ENCODE measurements at regions not wholly inside any gene's neighbourhood (a gene's known extent, or its start where the extent isn't known, plus 50 kb on each side); places are given as distances from the start of the nearest gene placed in this dataset.

- no peak for DNase-seq (ENCODE audit: low read depth in 2 of 2)
Measured at GRCh38 chr4:57249083-57249482, 138.9 kb upstream of the IGFBP7 start.

- no peak for DNase-seq (ENCODE audit: low read depth in 2 of 2)
Measured at GRCh38 chr4:57243076-57243475, 132.9 kb upstream of the IGFBP7 start.

GRCh38 chr4:57234252-57234775 lies 124.1 kb upstream of the IGFBP7 start:
- DNase-seq (ENCODE audit: low read depth in 2 of 2) = no peak

DNA sequence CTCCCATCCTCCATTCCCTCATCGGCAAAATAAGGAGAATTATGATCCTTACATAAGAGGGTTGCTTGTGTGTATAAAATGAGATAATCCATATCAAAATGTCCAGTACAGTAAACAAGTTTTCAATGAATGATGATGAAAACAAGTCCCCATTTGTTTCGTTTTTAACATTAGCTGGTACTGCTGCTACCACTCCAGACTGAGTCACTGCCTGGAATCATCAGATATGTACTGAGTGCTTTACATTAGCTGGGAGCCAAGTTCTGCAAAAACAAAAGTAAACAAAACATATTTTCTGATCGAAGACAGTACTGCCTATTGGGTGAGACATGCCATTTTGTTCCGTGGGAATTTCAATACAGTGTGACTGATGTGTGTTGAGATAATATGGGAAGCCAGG lies 123.2 kb upstream of the IGFBP7 start:
- no peak for DNase-seq (ENCODE audit: low read depth in 2 of 2)

DNA sequence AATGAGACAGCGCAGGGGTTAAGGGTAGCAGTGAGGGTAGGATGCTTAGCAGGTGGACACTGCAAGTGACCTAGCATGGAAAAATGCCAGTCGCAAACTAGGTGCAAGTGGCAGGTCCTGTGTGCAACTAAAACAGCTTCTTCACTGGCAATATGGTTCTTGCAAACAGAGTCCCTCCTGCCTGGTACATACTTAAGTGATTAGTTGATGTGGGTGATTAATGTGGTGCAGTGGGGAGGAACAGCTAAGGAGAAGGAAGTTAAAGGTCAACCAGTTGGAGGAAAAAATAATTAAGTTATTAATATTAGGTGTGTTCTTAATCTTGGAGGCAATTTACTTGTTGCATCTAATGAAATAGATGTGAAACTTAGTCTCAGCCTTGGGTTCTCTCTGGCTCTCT lies 121.6 kb upstream of the IGFBP7 start:
- no peak for DNase-seq (ENCODE audit: low read depth in 2 of 2)

- no peak for DNase-seq (ENCODE audit: low read depth in 2 of 2)
Measured at GRCh38 chr4:57220734-57221133, 110.5 kb upstream of the IGFBP7 start.

DNA sequence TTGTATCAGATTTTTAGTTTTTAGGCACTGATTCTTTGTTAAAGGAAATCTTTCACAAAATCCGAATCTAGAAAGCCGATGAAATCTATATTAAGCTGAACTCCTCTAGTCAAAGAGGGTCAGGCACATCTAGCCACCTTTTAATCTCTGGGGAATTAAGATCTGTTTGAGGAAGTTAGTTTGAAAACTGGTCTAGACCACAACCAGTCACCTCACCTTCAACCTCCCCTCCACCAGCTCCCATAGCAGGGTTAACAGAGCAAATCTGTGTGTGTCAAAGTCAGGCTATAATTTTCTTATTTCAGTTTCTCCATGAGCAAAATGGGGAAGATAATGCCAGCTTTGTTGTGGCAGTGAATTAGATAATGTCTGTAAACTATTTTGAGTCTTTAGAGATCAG lies 110.0 kb upstream of the IGFBP7 start:
- no peak for DNase-seq (ENCODE audit: low read depth in 2 of 2)

DNA sequence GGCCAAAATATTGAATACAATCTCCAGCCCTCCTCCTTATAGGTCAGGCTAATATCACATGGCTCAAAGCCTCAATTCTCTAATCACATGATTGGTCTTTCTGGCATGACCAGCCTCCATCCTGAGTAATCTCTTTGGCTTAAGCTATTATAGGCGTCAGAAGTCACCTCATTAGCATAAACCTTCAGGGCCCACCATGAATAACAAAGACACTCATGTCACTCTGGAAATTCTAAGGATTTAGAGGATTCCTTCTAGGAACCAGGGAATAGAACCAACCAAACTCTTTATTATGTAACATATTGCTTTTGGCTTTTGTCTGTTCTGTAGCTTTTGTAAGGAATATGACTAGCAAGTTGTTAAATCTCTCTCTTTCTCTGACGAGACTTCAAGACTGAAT lies 109.2 kb upstream of the IGFBP7 start:
- no peak for DNase-seq (ENCODE audit: low read depth in 2 of 2)

DNA sequence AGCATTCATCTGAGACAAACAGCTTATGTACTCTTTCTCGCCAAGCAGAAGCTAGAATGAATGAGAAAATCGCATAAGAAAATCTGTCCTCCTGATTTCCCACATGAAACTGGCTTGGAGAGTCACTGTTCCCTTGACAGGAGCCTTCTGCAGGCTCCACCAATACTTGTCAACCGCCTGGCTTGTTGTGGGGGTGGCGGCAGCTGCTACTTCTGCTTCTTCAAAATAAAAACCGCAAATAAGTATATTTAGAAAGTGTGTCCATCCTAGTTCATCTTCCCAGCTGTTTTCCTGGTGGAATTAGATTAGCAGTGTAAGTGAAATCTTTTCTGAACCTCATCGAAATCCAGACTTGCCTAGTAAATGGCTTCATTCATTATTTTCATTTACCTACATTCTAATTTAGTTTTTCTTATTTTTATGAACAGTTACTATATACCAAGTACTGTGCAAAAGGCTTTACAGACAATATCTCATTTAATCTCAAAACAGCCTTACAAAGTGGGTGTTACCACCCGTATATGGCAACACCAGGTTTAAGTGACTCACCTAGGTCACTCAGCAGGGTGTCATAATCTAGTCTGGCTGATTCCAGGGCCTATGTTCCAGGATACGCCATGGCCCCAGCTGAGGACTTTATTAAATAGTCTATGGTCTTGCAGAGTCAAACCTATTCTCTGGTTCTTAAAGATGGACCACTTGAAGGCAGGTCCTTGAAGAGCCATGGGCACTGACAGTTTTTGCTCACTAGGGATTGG lies 104.6 kb upstream of the IGFBP7 start:
- no peak for DNase-seq (ENCODE audit: low read depth in 2 of 2)

GRCh38 chr4:57211131-57211530 lies 100.9 kb upstream of the IGFBP7 start:
- no peak for DNase-seq (ENCODE audit: low read depth in 2 of 2)

DNA sequence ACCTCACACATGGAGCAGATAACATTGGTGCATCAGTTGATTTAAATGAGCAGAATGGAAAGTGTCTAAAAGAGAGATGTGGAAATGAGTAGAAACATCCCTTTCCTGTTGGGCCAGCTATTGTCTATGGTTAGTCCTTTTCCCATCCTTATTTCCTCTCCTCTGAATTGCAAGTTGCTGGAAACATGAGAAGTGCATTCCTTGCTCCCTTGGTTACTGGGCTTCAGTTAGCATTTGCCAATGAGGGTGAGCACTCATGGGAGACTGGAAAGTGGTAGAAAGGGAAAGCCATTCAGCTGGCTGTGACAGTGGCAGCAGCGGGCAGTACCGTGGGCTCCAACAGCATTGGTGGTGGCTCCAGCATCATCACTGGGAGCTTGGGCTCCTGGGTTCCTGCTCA lies 96.0 kb upstream of the IGFBP7 start:
- no peak for DNase-seq (ENCODE audit: low read depth in 2 of 2)

GRCh38 chr4:57205580-57205979 lies 95.4 kb upstream of the IGFBP7 start:
- no peak for DNase-seq (ENCODE audit: low read depth in 2 of 2)

DNA sequence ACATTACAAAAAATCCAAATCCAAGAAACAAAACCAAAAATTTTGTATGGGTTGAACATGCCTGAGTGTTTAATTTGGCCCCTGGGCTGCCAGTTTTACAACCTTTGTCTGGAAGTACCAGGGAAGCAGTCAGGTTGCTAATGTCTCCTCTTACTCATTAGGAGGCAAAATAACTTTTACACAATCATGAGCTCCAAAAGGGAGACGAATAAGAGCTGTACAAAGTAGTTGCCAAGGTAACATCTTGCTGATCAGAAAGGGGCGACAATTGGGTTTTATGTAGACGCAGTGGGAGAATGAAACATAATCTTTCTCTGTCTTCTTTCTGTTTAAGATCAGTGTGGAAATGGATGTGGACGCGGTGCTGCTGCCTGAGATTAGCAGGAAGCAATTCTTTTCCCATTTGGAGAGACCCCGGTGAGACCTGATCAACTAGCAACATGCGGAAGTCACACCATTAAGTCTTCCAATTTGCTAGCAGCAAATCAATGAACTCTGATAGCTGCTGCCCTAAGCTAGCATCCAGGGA lies 90.7 kb upstream of the IGFBP7 start:
- no peak for DNase-seq (ENCODE audit: low read depth in 2 of 2)

GRCh38 chr4:57199267-57199666 lies 89.1 kb upstream of the IGFBP7 start:
- no peak for DNase-seq (ENCODE audit: low read depth in 2 of 2)

DNA sequence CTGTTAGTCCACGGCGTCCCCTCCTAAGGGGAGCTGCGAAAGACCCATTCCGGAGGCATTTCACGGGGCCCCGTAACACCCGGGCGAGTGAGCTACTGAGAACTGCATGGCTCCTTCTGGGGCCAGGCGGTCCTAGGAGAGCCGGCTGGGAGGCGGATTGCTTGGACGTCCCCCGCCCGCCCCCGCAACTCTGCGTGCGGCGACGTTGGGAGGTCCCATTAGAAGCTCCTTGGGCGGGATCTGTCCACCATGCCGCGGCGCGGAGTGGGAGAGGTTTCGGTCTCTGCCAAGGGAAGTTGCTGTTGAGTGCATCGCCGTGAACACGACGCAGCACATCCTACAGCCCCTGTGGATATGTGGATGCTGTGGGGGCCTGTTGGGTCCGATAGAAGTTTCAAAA lies 85.4 kb upstream of the IGFBP7 start:
- DNase-seq (ENCODE audit: low read depth in 2 of 2) = no peak

- DNase-seq (ENCODE audit: low read depth in 2 of 2) = no peak
Measured at GRCh38 chr4:57194068-57194611, 84.0 kb upstream of the IGFBP7 start.

GRCh38 chr4:57193209-57193810 lies 83.1 kb upstream of the IGFBP7 start:
- no peak for DNase-seq (ENCODE audit: low read depth in 2 of 2)

GRCh38 chr4:57191523-57192034 lies 81.4 kb upstream of the IGFBP7 start:
- DNase-seq (ENCODE audit: low read depth in 2 of 2) = no peak

- peak; percentile 23 to 31 for DNase-seq (ENCODE audit: low read depth in 2 of 2)
Measured at GRCh38 chr4:57190601-57191481, 80.7 kb upstream of the IGFBP7 start.

DNA sequence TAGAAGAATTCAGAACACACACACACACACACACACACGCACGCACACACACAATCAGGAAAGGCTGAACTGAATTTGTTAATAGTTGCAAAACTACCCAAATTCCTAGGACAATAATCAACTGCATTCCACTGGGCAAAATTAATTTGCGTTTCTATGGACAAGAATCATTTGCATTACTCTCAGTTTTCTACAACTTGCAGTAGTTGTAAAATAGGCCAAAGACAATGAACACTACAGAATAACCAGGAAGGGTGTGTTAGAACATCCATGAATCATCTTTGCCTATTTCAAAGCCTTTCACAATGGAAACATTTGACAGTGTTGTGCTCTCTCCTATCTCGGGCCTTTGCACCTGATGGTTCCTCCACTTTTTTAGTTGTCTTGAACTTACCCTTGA lies 77.1 kb upstream of the IGFBP7 start:
- DNase-seq (ENCODE audit: low read depth in 2 of 2) = no peak

- DNase-seq (ENCODE audit: low read depth in 2 of 2) = no peak
Measured at GRCh38 chr4:57184378-57185029, 74.3 kb upstream of the IGFBP7 start.

All from stimulated activated CD4-positive, alpha-beta T cell treated with anti-CD3 and anti-CD28 coated beads, Interleukin-4, amount 100 ng/mL, for 48 hours (primary cell).